GM23338 (cell line): ENCODE measurements at regions not wholly inside any gene's neighbourhood (a gene's known extent, or its start where the extent isn't known, plus 50 kb on each side); places are given as distances from the start of the nearest gene placed in this dataset.

Experiments used
- EZH2 ChIP-seq: fragments of 200-600 bp; sonication (generic); IDR thresholded peaks from one replicate; pipeline ENCODE4 v1.8.0; 2017; ENCODE audit warnings: antibody characterized with exemption, mild to moderate bottlenecking, low read depth; ENCODE audit not compliant: unreplicated experiment
- EZH2phosphoT487 ChIP-seq: fragments of 200-600 bp; sonication (generic); IDR thresholded peaks from one replicate; pipeline ENCODE4 v1.8.1; 2018; ENCODE audit warnings: antibody characterized with exemption; ENCODE audit not compliant: unreplicated experiment
- STAT1 ChIP-seq: IDR thresholded peaks from one replicate; pipeline ENCODE4 v1.6.1; 2016; ENCODE audit warnings: antibody characterized with exemption; ENCODE audit not compliant: unreplicated experiment
- TF ChIP-seq, protein P1 (sequence below), 2 experiments: fragments of 200-600 bp in 1 of 2; sonication (generic) in 1 of 2; conservative IDR thresholded peaks; 2 replicates each; pipeline versions ENCODE4 v1.5.1 to v1.6.1; 2016 to 2017; ENCODE audit warnings: antibody characterized with exemption in 2 of 2, low read depth in 2 of 2, mild to moderate bottlenecking in 2 of 2, moderate library complexity in 1 of 2

DNA sequence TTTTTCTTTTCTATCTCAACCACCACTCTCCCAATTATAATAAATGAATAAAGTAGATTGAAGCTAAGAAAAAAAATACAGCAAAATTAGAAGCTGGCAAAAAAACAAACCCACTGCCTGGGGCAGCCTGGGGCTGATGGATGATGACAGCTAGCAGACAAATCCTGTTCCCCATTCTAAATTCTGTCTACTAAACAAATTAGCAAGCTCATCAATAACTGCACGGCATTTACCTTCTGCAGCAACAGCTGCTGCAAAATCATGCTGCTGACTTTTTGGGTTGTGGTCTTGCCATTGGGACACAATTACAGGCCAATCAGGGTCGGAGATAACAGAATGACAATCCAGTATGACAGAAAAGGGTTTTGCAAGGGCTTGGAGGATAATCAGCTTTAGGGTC lies 443.6 kb upstream of the SOX5 start:
- TF ChIP-seq STAT1, result no peak
- TF ChIP-seq, protein P1, sequence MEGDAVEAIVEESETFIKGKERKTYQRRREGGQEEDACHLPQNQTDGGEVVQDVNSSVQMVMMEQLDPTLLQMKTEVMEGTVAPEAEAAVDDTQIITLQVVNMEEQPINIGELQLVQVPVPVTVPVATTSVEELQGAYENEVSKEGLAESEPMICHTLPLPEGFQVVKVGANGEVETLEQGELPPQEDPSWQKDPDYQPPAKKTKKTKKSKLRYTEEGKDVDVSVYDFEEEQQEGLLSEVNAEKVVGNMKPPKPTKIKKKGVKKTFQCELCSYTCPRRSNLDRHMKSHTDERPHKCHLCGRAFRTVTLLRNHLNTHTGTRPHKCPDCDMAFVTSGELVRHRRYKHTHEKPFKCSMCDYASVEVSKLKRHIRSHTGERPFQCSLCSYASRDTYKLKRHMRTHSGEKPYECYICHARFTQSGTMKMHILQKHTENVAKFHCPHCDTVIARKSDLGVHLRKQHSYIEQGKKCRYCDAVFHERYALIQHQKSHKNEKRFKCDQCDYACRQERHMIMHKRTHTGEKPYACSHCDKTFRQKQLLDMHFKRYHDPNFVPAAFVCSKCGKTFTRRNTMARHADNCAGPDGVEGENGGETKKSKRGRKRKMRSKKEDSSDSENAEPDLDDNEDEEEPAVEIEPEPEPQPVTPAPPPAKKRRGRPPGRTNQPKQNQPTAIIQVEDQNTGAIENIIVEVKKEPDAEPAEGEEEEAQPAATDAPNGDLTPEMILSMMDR (conservative IDR thresholded peaks at IDR 0.05; ENCODE audit: low read depth in 2 of 2), result no peak
- no peak for TF ChIP-seq EZH2phosphoT487
- TF ChIP-seq EZH2, result no peak
